GM10266 (cell line): ENCODE measurements at regions not wholly inside any gene's neighbourhood (a gene's known extent, or its start where the extent isn't known, plus 50 kb on each side); places are given as distances from the start of the nearest gene placed in this dataset.

Experiments
- DNase-seq: peaks from one replicate; pipeline ENCODE4 v3.0.0; 2012; ENCODE audit errors: extremely low spot score
- CTCF ChIP-seq: IDR thresholded peaks from 2 replicates; pipeline ENCODE4 v1.5.1; 2012; ENCODE audit warnings: mild to moderate bottlenecking, low read depth; ENCODE audit not compliant: control insufficient read depth, insufficient read depth; ENCODE audit errors: missing control alignments

GRCh38 chr18:61657066-61657732 lies 235.6 kb downstream of the RNF152 start:
- TF ChIP-seq CTCF = no peak
- DNase-seq = no peak

- TF ChIP-seq CTCF = no peak
- no peak for DNase-seq
Observed at GRCh38 chr18:61655630-61656029, 237.2 kb downstream of the RNF152 start.

GRCh38 chr18:61653823-61654551 lies 238.8 kb downstream of the RNF152 start:
- DNase-seq = no peak
- no peak for TF ChIP-seq CTCF

GRCh38 chr18:61651880-61652268 lies 240.9 kb downstream of the RNF152 start:
- no peak for TF ChIP-seq CTCF
- no peak for DNase-seq

- TF ChIP-seq CTCF = no peak
- no peak for DNase-seq
Observed at GRCh38 chr18:61651145-61651879, 241.5 kb downstream of the RNF152 start.

GRCh38 chr18:61643884-61644647 lies 248.7 kb downstream of the RNF152 start:
- DNase-seq = no peak
- no peak for TF ChIP-seq CTCF
